HL-60 (cell line): ENCODE measurements at regions not wholly inside any gene's neighbourhood (a gene's known extent, or its start where the extent isn't known, plus 50 kb on each side); places are given as distances from the start of the nearest gene placed in this dataset.

Source experiments
- CTCF ChIP-seq: IDR thresholded peaks from one replicate; pipeline ENCODE4 v1.5.1; 2011; ENCODE audit warnings: low read length, control low read depth, inconsistent platforms; ENCODE audit not compliant: insufficient read depth
- GABPA ChIP-seq: IDR thresholded peaks from 2 replicates; pipeline ENCODE4 v1.6.1; 2012; ENCODE audit warnings: low read depth
- REST ChIP-seq: IDR thresholded peaks from 2 replicates; pipeline ENCODE4 v1.6.1; 2012; ENCODE audit warnings: low read depth; ENCODE audit not compliant: insufficient replicate concordance

- TF ChIP-seq CTCF, result no peak
- no peak for TF ChIP-seq REST
- TF ChIP-seq GABPA, result no peak
Measured at GRCh38 chr5:40396317-40396716, 283.4 kb upstream of the PTGER4 start.
